Suprapubic skin (tissue), 3 donors: ENCODE measurements at regions not wholly inside any gene's neighbourhood (a gene's known extent, or its start where the extent isn't known, plus 50 kb on each side); places are given as distances from the start of the nearest gene placed in this dataset.

Experiments used
- CTCF ChIP-seq, 2 donors: fragments of 200-600 bp in 1 of 2; fragments of 450-650 bp in 1 of 2; sonication (generic) in 1 of 2; IDR thresholded peaks; one replicate each; pipeline ENCODE4 v1.5.1; 2016 to 2019; ENCODE audit warnings: antibody characterized with exemption in 2 of 2, mild to moderate bottlenecking in 1 of 2, moderate library complexity in 1 of 2
- EP300 ChIP-seq: sonication (generic); formaldehyde crosslinking; IDR thresholded peaks from one replicate; pipeline ENCODE4 v1.6.1; 2017; ENCODE audit warnings: antibody characterized with exemption
- POLR2A ChIP-seq, 2 donors: fragments of 450-650 bp; IDR thresholded peaks; one replicate each; pipeline ENCODE4 v1.6.1; 2017; ENCODE audit warnings: antibody characterized with exemption in 2 of 2, mild to moderate bottlenecking in 2 of 2, moderate library complexity in 2 of 2

GRCh38 chr9:119781886-119782285 is 412.7 kb upstream of the BRINP1 start:
- TF ChIP-seq EP300 (no peak), CTCF (IDR thresholded peaks at IDR 0.05) (no peak), POLR2A (IDR thresholded peaks at IDR 0.05) (no peak)
